Thyroid gland (tissue), 4 donors: ENCODE measurements at regions not wholly inside any gene's neighbourhood (a gene's known extent, or its start where the extent isn't known, plus 50 kb on each side); places are given as distances from the start of the nearest gene placed in this dataset.

Source experiments
- CTCF ChIP-seq, 6 experiments: fragments of 200-600 bp in 3 of 6; fragments of 450-650 bp in 3 of 6; sonication (generic) in 3 of 6; IDR thresholded peaks; one replicate each; pipeline ENCODE4 v1.5.1; 2016 to 2019; ENCODE audit warnings: antibody characterized with exemption in 6 of 6, mild to moderate bottlenecking in 2 of 6, inconsistent platforms in 1 of 6, moderate library complexity in 1 of 6
- POLR2A ChIP-seq, 2 donors: fragments of 450-650 bp; IDR thresholded peaks; one replicate each; pipeline ENCODE4 v1.6.1; 2017; ENCODE audit warnings: antibody characterized with exemption in 2 of 2, mild to moderate bottlenecking in 2 of 2, moderate library complexity in 1 of 2

- TF ChIP-seq CTCF (IDR thresholded peaks at IDR 0.05) = no peak
- TF ChIP-seq POLR2A (IDR thresholded peaks at IDR 0.05) = no peak
Observed at GRCh38 chr4:78710536-78710935, 65.6 kb upstream of the BMP2K start.
